A673 (cell line): ENCODE measurements at regions not wholly inside any gene's neighbourhood (a gene's known extent, or its start where the extent isn't known, plus 50 kb on each side); places are given as distances from the start of the nearest gene placed in this dataset.

Experiments used
- BruUV-seq: library from RNA; stranded (reverse); fragments of 400-500 nt; replicated peaks from 2 replicates; lab custom pipeline; 2021; lab: Mats Ljungman, UMichigan
- CTCF ChIA-PET: fragments of 300-600 bp; sonication (Branson Sonifier 250); formaldehyde crosslinking; loops from one replicate; lab custom pipeline; 2022; ENCODE audit warnings: antibody characterized with exemption; lab: Charles Lee
- POLR2A ChIA-PET: fragments of 300-600 bp; sonication (Branson Sonifier 250); formaldehyde crosslinking; loops from one replicate; lab custom pipeline; 2022; ENCODE audit warnings: antibody characterized with exemption; ENCODE audit not compliant: low non-redundant PET; lab: Charles Lee
- DNase-seq: peaks from one replicate; pipeline ENCODE4 v3.0.0-alpha.2; 2015; ENCODE audit warnings: low spot score
- H3K27ac ChIP-seq: fragments of 200-600 bp; sonication (generic); 2 replicates; pipeline ENCODE4 v1.5.1; 2016; ENCODE audit warnings: mixed run types, low read depth, mild to moderate bottlenecking, mixed read lengths, antibody characterized with exemption, low read length; ENCODE audit not compliant: poor library complexity, severe bottlenecking
- H3K27me3 ChIP-seq: fragments of 200-600 bp; sonication (generic); replicated peaks from 2 replicates; pipeline ENCODE4 v1.6.1; 2017; ENCODE audit warnings: mixed run types, low read depth, mild to moderate bottlenecking, mixed read lengths, antibody characterized with exemption, low read length; ENCODE audit not compliant: insufficient read depth, poor library complexity
- H3K36me3 ChIP-seq: fragments of 200-600 bp; sonication (generic); 2 replicates; pipeline ENCODE4 v1.6.1; 2016; ENCODE audit warnings: mixed run types, mild to moderate bottlenecking, mixed read lengths, antibody characterized with exemption, low read length; ENCODE audit not compliant: insufficient read depth, poor library complexity, severe bottlenecking
- H3K4me1 ChIP-seq: fragments of 200-600 bp; sonication (generic); 2 replicates; pipeline ENCODE4 v1.6.1; 2017; ENCODE audit warnings: mixed run types, mild to moderate bottlenecking, mixed read lengths, antibody characterized with exemption, low read length; ENCODE audit not compliant: insufficient read depth, poor library complexity, severe bottlenecking
- H3K4me3 ChIP-seq: fragments of 200-600 bp; sonication (generic); 2 replicates; pipeline ENCODE4 v1.5.1; 2016; ENCODE audit warnings: low read depth, mixed run types, mild to moderate bottlenecking, mixed read lengths, low read length; ENCODE audit not compliant: poor library complexity, severe bottlenecking
- H3K9me3 ChIP-seq: fragments of 200-600 bp; sonication (generic); 2 replicates; pipeline ENCODE4 v1.6.1; 2016; ENCODE audit warnings: mixed run types, low read depth, mild to moderate bottlenecking, mixed read lengths, antibody characterized with exemption, low read length; ENCODE audit not compliant: poor library complexity, severe bottlenecking
- EZH2 ChIP-seq: fragments of 200-600 bp; sonication (generic); IDR thresholded peaks from 2 replicates; pipeline ENCODE4 v1.6.1; 2017; ENCODE audit warnings: borderline replicate concordance, low read depth, mild to moderate bottlenecking, mixed read lengths, antibody characterized with exemption, low read length; ENCODE audit not compliant: poor library complexity, severe bottlenecking
- intact Hi-C: fragments of 100-400 bp; cut with micrococcal nuclease; formaldehyde crosslinking; loops from one replicate; pipeline ENCODE4 v1.10.0; 2022; ENCODE audit not compliant: unreplicated experiment
- TF ChIP-seq, protein P1 (sequence below): fragments of 300-800, 200-600 bp; sonication (generic); conservative IDR thresholded peaks from 2 replicates; pipeline ENCODE4 v1.5.1; 2017; ENCODE audit warnings: low read depth, mild to moderate bottlenecking, antibody characterized with exemption, low read length, moderate library complexity, mixed read lengths

- Histone ChIP-seq H3K4me3 (no peak overlapping the region), H3K9me3 (no peaks in the 10 kb centered on the region), H3K36me3 (no peaks in the 10 kb centered on the region), H3K4me1 (no peaks in the 10 kb centered on the region), H3K27me3 (no peaks in the 10 kb centered on the region), H3K27ac (no peak overlapping the region)
- intact Hi-C loops: no loop called here
- POLR2A ChIA-PET: no interaction called here
- CTCF ChIA-PET: no interaction called here
- no peak for DNase-seq
- BruUV-seq: no TSS peak
- TF ChIP-seq, protein P1, sequence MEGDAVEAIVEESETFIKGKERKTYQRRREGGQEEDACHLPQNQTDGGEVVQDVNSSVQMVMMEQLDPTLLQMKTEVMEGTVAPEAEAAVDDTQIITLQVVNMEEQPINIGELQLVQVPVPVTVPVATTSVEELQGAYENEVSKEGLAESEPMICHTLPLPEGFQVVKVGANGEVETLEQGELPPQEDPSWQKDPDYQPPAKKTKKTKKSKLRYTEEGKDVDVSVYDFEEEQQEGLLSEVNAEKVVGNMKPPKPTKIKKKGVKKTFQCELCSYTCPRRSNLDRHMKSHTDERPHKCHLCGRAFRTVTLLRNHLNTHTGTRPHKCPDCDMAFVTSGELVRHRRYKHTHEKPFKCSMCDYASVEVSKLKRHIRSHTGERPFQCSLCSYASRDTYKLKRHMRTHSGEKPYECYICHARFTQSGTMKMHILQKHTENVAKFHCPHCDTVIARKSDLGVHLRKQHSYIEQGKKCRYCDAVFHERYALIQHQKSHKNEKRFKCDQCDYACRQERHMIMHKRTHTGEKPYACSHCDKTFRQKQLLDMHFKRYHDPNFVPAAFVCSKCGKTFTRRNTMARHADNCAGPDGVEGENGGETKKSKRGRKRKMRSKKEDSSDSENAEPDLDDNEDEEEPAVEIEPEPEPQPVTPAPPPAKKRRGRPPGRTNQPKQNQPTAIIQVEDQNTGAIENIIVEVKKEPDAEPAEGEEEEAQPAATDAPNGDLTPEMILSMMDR: no peak
- TF ChIP-seq EZH2: no peak
These were observed 280.8 kb downstream of the CCDC85A start for GRCh38 chr2:56464613-56465012.

DNA sequence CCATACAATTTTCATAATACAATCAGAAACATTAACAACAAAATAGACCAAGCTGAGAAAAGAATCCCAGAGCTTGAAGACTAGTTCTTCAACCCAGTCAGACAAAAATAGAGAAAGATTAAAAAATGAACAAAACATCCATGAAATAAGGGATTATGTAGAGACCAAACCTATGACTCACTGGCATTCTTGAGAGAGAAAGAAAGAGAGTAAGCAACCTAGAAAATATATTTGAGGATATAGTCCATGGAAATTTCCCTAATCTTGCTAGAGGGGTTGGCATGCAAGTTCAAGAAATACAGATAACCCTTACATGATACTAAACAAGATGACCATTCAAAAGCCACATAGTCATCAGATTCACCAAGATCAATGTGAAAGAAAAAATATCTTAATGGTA lies 281.7 kb downstream of the CCDC85A start:
- Histone ChIP-seq H3K4me1 (no peaks in the 10 kb centered on the region), H3K36me3 (no peaks in the 10 kb centered on the region), H3K27me3 (no peaks in the 10 kb centered on the region), H3K4me3 (no peak overlapping the region), H3K9me3 (no peaks in the 10 kb centered on the region), H3K27ac (no peak overlapping the region)
- intact Hi-C loops: no loop called here
- ChIA-PET CTCF (no interaction called here), POLR2A (no interaction called here)
- no peak for DNase-seq
- no TSS peak for BruUV-seq
- no peak for TF ChIP-seq EZH2
- TF ChIP-seq, protein P1: no peak

- DNase-seq: no peak
- Histone ChIP-seq H3K27me3 (no peaks in the 10 kb centered on the region), H3K9me3 (no peaks in the 10 kb centered on the region), H3K27ac (no peak overlapping the region), H3K4me3 (no peak overlapping the region), H3K36me3 (no peaks in the 10 kb centered on the region), H3K4me1 (no peaks in the 10 kb centered on the region)
- intact Hi-C loops: no loop called here
- ChIA-PET POLR2A (no interaction called here), CTCF (no interaction called here)
- BruUV-seq: no TSS peak
- no peak for TF ChIP-seq EZH2
- TF ChIP-seq, protein P1: no peak
These were observed 289.7 kb downstream of the CCDC85A start for GRCh38 chr2:56473524-56473923.
